KMS-11 (cell line): ENCODE measurements at regions not wholly inside any gene's neighbourhood (a gene's known extent, or its start where the extent isn't known, plus 50 kb on each side); places are given as distances from the start of the nearest gene placed in this dataset.

ENCODE experiments used
- H2AFZ ChIP-seq: fragments of 200-600 bp; sonication (generic); 2 replicates; pipeline ENCODE4 v1.6.1; 2016; ENCODE audit warnings: antibody characterized with exemption, mixed run types, low read depth
- H3K27ac ChIP-seq: fragments of 200-600 bp; sonication (generic); 2 replicates; pipeline ENCODE4 v1.6.1; 2016; ENCODE audit warnings: mild to moderate bottlenecking, mixed run types
- H3K27me3 ChIP-seq: fragments of 200-600 bp; sonication (generic); 2 replicates; pipeline ENCODE4 v1.6.1; 2017; ENCODE audit warnings: mild to moderate bottlenecking, low read depth, mixed run types, moderate library complexity; ENCODE audit not compliant: insufficient read depth
- H3K36me3 ChIP-seq: fragments of 200-600 bp; sonication (generic); 2 replicates; pipeline ENCODE4 v1.6.1; 2017; ENCODE audit warnings: mild to moderate bottlenecking, mixed run types; ENCODE audit not compliant: insufficient read depth
- H3K4me1 ChIP-seq: fragments of 200-600 bp; sonication (generic); 2 replicates; pipeline ENCODE4 v1.6.1; 2016; ENCODE audit warnings: mild to moderate bottlenecking, low read depth, mixed run types; ENCODE audit not compliant: poor library complexity, severe bottlenecking
- H3K4me2 ChIP-seq: fragments of 200-600 bp; sonication (generic); 2 replicates; pipeline ENCODE4 v1.7.0; 2016; ENCODE audit warnings: mild to moderate bottlenecking, mixed run types
- H3K4me3 ChIP-seq: fragments of 200-600 bp; sonication (generic); IDR thresholded peaks from 2 replicates; pipeline ENCODE4 v1.6.1; 2017; ENCODE audit warnings: low read depth, low read length, mixed read lengths; ENCODE audit not compliant: insufficient read depth
- H3K79me2 ChIP-seq: fragments of 200-600 bp; sonication (generic); 2 replicates; pipeline ENCODE4 v1.6.1; 2016; ENCODE audit warnings: low read depth, mixed run types; ENCODE audit not compliant: insufficient read depth
- H3K9ac ChIP-seq: fragments of 200-600 bp; sonication (generic); 2 replicates; pipeline ENCODE4 v1.6.1; 2016; ENCODE audit warnings: mild to moderate bottlenecking, mixed run types
- H4K20me1 ChIP-seq: fragments of 200-600 bp; sonication (generic); 2 replicates; pipeline ENCODE4 v1.6.1; 2016; ENCODE audit warnings: mild to moderate bottlenecking, mixed run types; ENCODE audit not compliant: insufficient read depth
- TF ChIP-seq, protein P1 (sequence below): fragments of 200-600 bp; sonication (generic); conservative IDR thresholded peaks from 2 replicates; pipeline ENCODE4 v1.6.1; 2017; ENCODE audit warnings: low read depth, mild to moderate bottlenecking, antibody characterized with exemption, low read length, moderate library complexity, mixed read lengths

DNA sequence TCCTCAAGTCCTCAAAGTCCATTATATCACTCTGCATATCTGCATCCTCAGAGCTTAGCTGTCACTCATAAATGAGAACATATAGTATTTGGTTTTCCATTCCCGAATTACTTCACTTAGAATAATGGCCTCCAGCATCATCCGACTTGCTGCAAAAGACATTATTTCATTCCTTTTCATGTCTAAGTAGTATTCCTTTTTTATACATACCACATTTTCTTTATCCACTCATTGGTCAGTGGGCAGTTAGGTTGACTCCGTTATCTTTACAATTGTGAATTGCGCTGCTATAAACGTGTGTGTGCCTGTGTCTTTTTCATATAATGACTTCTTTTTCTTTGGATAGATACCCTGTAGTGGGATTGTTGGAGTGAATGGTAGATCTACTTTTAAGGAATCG is 117.2 kb downstream of the OR2K2 start:
- Histone ChIP-seq H3K79me2 (no peaks in the 10 kb centered on the region), H3K36me3 (no peaks in the 10 kb centered on the region), H3K27ac (no peak overlapping the region), H3K4me3 (no peak overlapping the region), H3K4me2 (no peak overlapping the region), H2AFZ (no peak overlapping the region), H3K4me1 (no peaks in the 10 kb centered on the region), H4K20me1 (no peaks in the 10 kb centered on the region), H3K27me3 (no peaks in the 10 kb centered on the region), H3K9ac (no peak overlapping the region)
- TF ChIP-seq, protein P1, sequence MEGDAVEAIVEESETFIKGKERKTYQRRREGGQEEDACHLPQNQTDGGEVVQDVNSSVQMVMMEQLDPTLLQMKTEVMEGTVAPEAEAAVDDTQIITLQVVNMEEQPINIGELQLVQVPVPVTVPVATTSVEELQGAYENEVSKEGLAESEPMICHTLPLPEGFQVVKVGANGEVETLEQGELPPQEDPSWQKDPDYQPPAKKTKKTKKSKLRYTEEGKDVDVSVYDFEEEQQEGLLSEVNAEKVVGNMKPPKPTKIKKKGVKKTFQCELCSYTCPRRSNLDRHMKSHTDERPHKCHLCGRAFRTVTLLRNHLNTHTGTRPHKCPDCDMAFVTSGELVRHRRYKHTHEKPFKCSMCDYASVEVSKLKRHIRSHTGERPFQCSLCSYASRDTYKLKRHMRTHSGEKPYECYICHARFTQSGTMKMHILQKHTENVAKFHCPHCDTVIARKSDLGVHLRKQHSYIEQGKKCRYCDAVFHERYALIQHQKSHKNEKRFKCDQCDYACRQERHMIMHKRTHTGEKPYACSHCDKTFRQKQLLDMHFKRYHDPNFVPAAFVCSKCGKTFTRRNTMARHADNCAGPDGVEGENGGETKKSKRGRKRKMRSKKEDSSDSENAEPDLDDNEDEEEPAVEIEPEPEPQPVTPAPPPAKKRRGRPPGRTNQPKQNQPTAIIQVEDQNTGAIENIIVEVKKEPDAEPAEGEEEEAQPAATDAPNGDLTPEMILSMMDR, result no peak

DNA sequence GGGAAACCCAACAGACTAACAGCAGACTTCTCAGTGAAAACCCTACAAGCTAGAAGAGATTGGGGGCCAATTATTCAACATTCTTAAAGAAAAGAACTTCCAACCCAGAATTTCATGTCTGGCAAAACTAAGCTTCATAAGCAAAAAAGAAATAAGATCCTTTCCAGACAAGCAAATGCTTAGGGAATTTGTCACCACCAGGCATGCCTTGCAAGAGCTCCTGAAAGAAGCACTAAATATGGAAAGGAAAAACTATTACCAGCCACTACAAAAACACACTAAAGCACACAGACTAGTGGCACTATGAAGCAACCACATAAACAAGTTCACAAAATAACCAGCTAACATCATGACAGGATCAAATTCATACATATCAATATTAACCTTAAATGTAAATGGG is 131.1 kb downstream of the OR2K2 start:
- TF ChIP-seq, protein P1, result no peak
- Histone ChIP-seq H4K20me1 (no peaks in the 10 kb centered on the region), H2AFZ (no peak overlapping the region)

DNA sequence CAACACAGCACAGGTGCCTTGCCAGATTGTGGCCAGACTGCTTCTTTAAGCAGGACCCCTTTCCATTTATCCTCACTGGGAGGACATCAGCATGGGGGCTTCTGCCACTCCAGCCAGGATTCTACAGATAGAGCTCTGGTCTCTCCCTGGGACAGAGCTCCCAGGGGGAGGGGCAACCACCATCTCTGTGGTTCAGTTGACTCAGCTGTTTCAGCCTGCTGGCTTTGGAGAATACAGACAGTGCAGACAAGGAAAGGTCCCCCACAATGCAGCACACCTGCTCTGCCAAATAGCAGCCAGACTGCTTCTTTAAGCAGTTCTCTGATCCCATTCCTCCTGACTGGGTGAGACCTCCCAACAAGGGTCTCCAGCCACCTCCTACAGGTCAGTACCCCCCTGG is 132.8 kb downstream of the OR2K2 start:
- H3K79me2 ChIP-seq, result no peaks in the 10 kb centered on the region
- no peak overlapping the region for H2AFZ ChIP-seq
- H3K4me1 ChIP-seq, result no peaks in the 10 kb centered on the region
- no peak overlapping the region for H3K4me2 ChIP-seq
- no peaks in the 10 kb centered on the region for H3K36me3 ChIP-seq
- no peaks in the 10 kb centered on the region for H4K20me1 ChIP-seq
- H3K27me3 ChIP-seq, result no peaks in the 10 kb centered on the region
- TF ChIP-seq, protein P1, result no peak
- H3K4me3 ChIP-seq, result no peak overlapping the region
- no peak overlapping the region for H3K9ac ChIP-seq
- H3K27ac ChIP-seq, result no peak overlapping the region

More for the DNA sequence above, 131.1 kb downstream of the OR2K2 start:
- Histone ChIP-seq H3K79me2 (no peaks in the 10 kb centered on the region), H3K9ac (no peak overlapping the region), H3K27me3 (no peaks in the 10 kb centered on the region), H3K4me3 (no peak overlapping the region), H3K4me1 (no peaks in the 10 kb centered on the region), H3K36me3 (no peaks in the 10 kb centered on the region), H3K27ac (no peak overlapping the region), H3K4me2 (no peak overlapping the region)

DNA sequence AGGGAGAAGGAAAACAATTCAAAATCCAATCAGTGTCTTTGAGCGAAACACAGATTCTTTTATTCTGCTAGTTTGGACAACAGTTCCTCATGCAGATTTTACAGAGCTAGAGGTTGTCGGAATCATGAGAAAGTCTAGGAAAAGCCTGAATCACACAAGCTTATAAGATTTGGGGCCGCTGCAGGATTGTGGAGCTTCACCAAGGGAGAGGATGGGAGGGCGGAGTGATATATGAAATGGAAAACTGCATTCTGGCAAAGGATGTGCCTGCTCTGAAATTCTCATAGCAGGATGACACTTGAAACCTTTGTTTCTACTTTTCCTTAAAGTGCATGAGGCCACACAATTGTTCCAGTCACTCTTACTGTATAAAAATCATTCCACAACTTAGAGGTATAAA is 134.3 kb downstream of the OR2K2 start:
- TF ChIP-seq, protein P1, result no peak
- no peak overlapping the region for H2AFZ ChIP-seq
- no peaks in the 10 kb centered on the region for H3K36me3 ChIP-seq

More for the DNA sequence above, 134.3 kb downstream of the OR2K2 start:
- Histone ChIP-seq H3K9ac (no peak overlapping the region), H3K4me2 (no peak overlapping the region), H3K27ac (no peak overlapping the region), H3K27me3 (no peaks in the 10 kb centered on the region), H3K4me1 (no peaks in the 10 kb centered on the region), H3K79me2 (no peaks in the 10 kb centered on the region), H3K4me3 (no peak overlapping the region), H4K20me1 (no peaks in the 10 kb centered on the region)
